Tibial nerve (tissue), 4 donors: ENCODE measurements at regions not wholly inside any gene's neighbourhood (a gene's known extent, or its start where the extent isn't known, plus 50 kb on each side); places are given as distances from the start of the nearest gene placed in this dataset.

Source experiments
- DNase-seq, 2 donors: peaks; one replicate each; pipeline ENCODE4 v3.0.0-alpha.2; 2019; ENCODE audit warnings: low spot score in 2 of 2
- H3K27ac ChIP-seq, 4 donors: fragments of 200-600 bp; sonication (generic) in 3 of 4; one replicate each; pipeline ENCODE4 v1.5.1; 2017 to 2019; ENCODE audit warnings: mild to moderate bottlenecking in 1 of 4
- H3K27me3 ChIP-seq, 2 donors: fragments of 200-600 bp; sonication (generic) in 1 of 2; one replicate each; pipeline versions ENCODE4 v1.5.1 to v1.6.0; 2017 to 2019
- H3K36me3 ChIP-seq, 3 donors: fragments of 200-600 bp; sonication (generic); one replicate each; pipeline ENCODE4 v1.5.1; 2018 to 2019
- H3K4me1 ChIP-seq, 4 donors: fragments of 200-600 bp; sonication (generic) in 3 of 4; one replicate each; pipeline ENCODE4 v1.5.1; 2017 to 2019
- H3K4me3 ChIP-seq, 4 donors: fragments of 200-600 bp; sonication (generic) in 3 of 4; one replicate each; pipeline ENCODE4 v1.5.1; 2017 to 2019; ENCODE audit warnings: mild to moderate bottlenecking in 1 of 4, moderate library complexity in 1 of 4
- H3K9me3 ChIP-seq, 4 donors: fragments of 200-600 bp; sonication (generic) in 3 of 4; one replicate each; pipeline ENCODE4 v1.5.1; 2017 to 2019
- EP300 ChIP-seq, 2 donors: sonication (generic); formaldehyde crosslinking; IDR thresholded peaks; one replicate each; pipeline ENCODE4 v1.6.1; 2017; ENCODE audit warnings: antibody characterized with exemption in 2 of 2, mild to moderate bottlenecking in 1 of 2
- POLR2A ChIP-seq, 2 donors: fragments of 450-650 bp; IDR thresholded peaks; one replicate each; pipeline ENCODE4 v1.6.1; 2017; ENCODE audit warnings: antibody characterized with exemption in 2 of 2, mild to moderate bottlenecking in 2 of 2, moderate library complexity in 2 of 2
- WGBS, 2 donors: methylation state at CpG; one replicate each; pipeline ENCODE4 v1.1.5; 2018; 5-methylcytosine and 5-hydroxymethylcytosine counted together
- TF ChIP-seq, protein P1 (sequence below), 5 experiments: fragments of 200-600 bp in 3 of 5; fragments of 450-650 bp in 2 of 5; sonication (generic) in 3 of 5; IDR thresholded peaks; one replicate each; pipeline ENCODE4 v1.5.1; 2016 to 2019; ENCODE audit warnings: antibody characterized with exemption in 5 of 5, mild to moderate bottlenecking in 3 of 5, moderate library complexity in 2 of 5

DNA sequence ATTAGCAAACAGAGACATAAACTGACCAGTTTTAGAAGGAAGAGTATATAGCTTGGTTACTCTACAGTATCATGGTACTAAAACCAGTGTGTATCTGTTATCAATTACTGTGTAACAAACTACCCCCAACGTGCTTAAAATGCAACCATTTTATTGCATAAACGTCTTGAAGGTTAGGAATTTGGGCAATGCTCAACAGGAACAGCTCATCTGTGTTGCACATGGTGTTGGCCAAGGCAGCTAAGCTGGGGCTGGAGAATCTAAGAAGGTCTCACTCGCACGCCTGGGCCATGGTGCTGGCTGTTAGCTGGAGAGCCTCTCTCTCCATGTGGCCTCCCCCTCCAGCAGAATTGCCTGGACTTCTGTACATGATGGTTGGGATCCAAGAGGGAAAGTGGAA lies 81.2 kb upstream of the THBS1 start:
- no peak for DNase-seq
- Histone ChIP-seq H3K4me3 (no peak overlapping the region), H3K36me3 (no peaks in the 10 kb centered on the region), H3K27ac (no peak overlapping the region), H3K9me3 (no peaks in the 10 kb centered on the region), H3K27me3 (no peaks in the 10 kb centered on the region), H3K4me1 (peaks cover 0 to 35% (median 7%) of the 10 kb centered on the region in 4 donors)
- WGBS, 2 donors: 83 to 88% methylated on average over 4 of the region's 4 CpGs
- TF ChIP-seq EP300 (IDR thresholded peaks at IDR 0.05): no peak
- TF ChIP-seq, protein P1, sequence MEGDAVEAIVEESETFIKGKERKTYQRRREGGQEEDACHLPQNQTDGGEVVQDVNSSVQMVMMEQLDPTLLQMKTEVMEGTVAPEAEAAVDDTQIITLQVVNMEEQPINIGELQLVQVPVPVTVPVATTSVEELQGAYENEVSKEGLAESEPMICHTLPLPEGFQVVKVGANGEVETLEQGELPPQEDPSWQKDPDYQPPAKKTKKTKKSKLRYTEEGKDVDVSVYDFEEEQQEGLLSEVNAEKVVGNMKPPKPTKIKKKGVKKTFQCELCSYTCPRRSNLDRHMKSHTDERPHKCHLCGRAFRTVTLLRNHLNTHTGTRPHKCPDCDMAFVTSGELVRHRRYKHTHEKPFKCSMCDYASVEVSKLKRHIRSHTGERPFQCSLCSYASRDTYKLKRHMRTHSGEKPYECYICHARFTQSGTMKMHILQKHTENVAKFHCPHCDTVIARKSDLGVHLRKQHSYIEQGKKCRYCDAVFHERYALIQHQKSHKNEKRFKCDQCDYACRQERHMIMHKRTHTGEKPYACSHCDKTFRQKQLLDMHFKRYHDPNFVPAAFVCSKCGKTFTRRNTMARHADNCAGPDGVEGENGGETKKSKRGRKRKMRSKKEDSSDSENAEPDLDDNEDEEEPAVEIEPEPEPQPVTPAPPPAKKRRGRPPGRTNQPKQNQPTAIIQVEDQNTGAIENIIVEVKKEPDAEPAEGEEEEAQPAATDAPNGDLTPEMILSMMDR (IDR thresholded peaks at IDR 0.05): no peak
- no peak for TF ChIP-seq POLR2A (IDR thresholded peaks at IDR 0.05)

DNA sequence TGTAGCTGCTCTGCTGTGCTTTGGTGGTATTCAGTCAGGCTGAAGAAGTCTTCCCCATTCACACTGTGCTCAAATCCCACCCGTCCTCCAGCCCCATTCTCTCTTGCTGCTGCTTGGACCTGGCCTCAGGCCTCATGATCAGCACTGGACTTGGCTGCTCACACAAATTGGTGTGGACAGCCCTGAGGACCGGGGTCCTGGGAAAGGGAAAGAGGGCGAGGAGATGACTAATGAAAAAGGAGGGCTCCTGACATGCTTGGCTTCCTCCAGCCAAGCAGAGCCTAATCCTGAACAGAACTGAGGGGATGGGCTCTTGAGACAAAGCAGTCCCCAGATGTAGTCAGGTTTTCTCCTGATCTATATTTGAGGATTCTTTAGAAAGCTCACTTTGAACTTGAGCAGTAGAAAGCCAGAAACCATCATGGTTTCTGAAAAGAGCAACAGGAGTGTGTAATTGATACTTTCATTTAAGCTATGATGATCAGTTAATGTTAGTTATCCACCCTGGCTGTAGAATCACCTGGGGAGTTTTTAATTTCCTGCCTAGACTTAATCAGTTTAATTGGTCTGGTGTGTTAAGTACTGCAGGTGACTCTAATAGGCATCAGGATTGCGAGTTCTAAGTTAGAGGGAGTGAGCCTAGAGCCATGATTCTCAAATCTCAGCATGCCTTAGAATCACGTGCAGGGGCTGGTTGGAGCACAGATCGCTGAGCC lies 79.4 kb upstream of the THBS1 start:
- no peaks in the 10 kb centered on the region for H3K9me3 ChIP-seq
- H3K4me1 ChIP-seq: peaks cover 0 to 23% (median 5%) of the 10 kb centered on the region in 4 donors
- 86 to 88% methylated on average over 6 of the region's 6 CpGs for WGBS, 2 donors
- TF ChIP-seq EP300 (IDR thresholded peaks at IDR 0.05) (no peak), POLR2A (IDR thresholded peaks at IDR 0.05) (no peak)
- TF ChIP-seq, protein P1 (IDR thresholded peaks at IDR 0.05): no peak
- no peaks in the 10 kb centered on the region for H3K27me3 ChIP-seq
- H3K4me3 ChIP-seq: no peak overlapping the region
- H3K27ac ChIP-seq: no peak overlapping the region
- H3K36me3 ChIP-seq: no peaks in the 10 kb centered on the region
- no peak for DNase-seq

DNA sequence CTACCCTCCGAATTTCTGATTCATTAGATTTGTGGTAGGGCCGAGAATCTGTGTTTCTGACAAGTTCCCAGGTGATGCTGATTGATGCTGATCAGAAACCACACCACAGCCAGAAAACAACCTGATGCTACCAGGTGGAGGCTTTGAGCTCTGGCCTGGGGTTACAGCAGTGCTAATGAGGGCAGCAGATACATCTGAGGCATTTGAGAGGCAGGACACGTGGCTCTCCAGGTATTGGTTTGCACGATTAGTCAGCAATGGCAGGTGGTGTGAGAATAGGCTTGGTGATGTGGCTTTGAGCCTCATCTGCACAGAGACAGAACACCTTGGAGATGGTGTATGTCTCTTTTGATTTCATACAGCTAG lies 78.8 kb upstream of the THBS1 start:
- DNase-seq: no peak
- 95 to 96% methylated on average over 4 of the region's 4 CpGs for WGBS, 2 donors
- no peak overlapping the region for H3K4me3 ChIP-seq
- H3K36me3 ChIP-seq: no peaks in the 10 kb centered on the region
- H3K27me3 ChIP-seq: no peaks in the 10 kb centered on the region
- TF ChIP-seq POLR2A (IDR thresholded peaks at IDR 0.05) (no peak), EP300 (IDR thresholded peaks at IDR 0.05) (no peak)
- TF ChIP-seq, protein P1 (IDR thresholded peaks at IDR 0.05): no peak
- no peak overlapping the region for H3K27ac ChIP-seq
- peaks cover 0 to 18% (median 3%) of the 10 kb centered on the region in 4 donors for H3K4me1 ChIP-seq
- no peaks in the 10 kb centered on the region for H3K9me3 ChIP-seq

DNA sequence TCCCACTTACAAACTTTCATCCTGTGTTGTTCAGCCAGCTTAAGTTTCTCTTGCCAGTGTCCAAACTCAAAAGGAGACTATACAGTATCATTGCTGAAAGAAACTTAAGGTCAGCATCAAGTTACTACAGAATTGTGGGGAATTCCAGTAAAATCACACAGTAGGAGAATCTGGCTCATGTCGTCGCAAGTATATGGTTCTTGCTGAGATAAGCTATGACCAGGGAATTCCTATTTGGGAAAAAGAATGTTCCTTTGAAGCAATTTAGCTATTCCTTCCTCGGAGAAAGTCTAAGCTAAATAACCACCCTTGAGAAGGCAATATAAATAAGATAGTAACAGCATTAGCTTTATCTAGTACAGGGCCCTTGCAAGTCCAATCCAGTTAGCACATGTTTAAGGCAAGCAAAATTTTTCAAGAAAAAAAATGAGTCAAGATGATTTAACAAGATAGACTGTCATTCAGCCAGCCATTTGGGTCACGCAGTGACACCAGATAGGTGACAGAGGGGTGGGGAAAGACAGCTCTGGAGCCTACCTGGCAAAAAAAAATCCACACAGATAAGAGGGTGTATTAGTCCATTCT lies 78.2 kb upstream of the THBS1 start:
- TF ChIP-seq POLR2A (IDR thresholded peaks at IDR 0.05): no peak
- TF ChIP-seq EP300 (IDR thresholded peaks at IDR 0.05): no peak
- TF ChIP-seq, protein P1 (IDR thresholded peaks at IDR 0.05): no peak
- H3K9me3 ChIP-seq: no peaks in the 10 kb centered on the region
- no peak overlapping the region for H3K27ac ChIP-seq
- 55 to 70% methylated on average over 4 of the region's 4 CpGs for WGBS, 2 donors
- H3K4me3 ChIP-seq: no peak overlapping the region
- no peak for DNase-seq
- H3K4me1 ChIP-seq: peaks cover 0 to 12% (median under 1%) of the 10 kb centered on the region in 4 donors
- H3K36me3 ChIP-seq: no peaks in the 10 kb centered on the region
- H3K27me3 ChIP-seq: no peaks in the 10 kb centered on the region

DNA sequence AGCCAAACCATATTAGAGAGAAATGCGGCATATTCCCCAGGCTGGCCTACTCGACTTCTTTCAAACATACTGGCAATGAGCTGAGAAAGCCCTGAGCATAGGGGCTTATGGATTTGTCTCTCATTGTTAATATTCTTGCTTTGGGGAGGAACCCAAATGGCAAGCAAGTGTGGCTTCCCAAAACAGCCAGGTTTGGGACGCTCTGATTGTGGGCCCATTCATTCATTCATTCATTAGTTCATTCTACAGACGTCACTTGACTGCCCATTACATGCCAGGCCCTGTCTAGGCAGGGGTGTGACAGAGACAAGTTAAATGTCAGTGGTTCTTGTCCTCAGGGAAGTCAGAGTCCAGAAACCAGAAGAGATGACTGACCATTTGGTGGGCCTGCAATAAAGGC lies 77.4 kb upstream of the THBS1 start:
- Histone ChIP-seq H3K9me3 (no peaks in the 10 kb centered on the region), H3K27me3 (no peaks in the 10 kb centered on the region), H3K27ac (no peak overlapping the region), H3K4me3 (no peak overlapping the region), H3K4me1 (peaks cover 0 to 5% (median 0%) of the 10 kb centered on the region in 4 donors), H3K36me3 (no peaks in the 10 kb centered on the region)
- 94 to 97% methylated on average over 4 of the region's 4 CpGs for WGBS, 2 donors
- TF ChIP-seq, protein P1 (IDR thresholded peaks at IDR 0.05): no peak
- TF ChIP-seq POLR2A (IDR thresholded peaks at IDR 0.05) (no peak), EP300 (IDR thresholded peaks at IDR 0.05) (no peak)
- DNase-seq: no peak
